GM12878 (cell line): ENCODE measurements at regions not wholly inside any gene's neighbourhood (a gene's known extent, or its start where the extent isn't known, plus 50 kb on each side); places are given as distances from the start of the nearest gene placed in this dataset.

Experiments used
- ATAC-seq: fragments of 200-7000 bp; cut with Tn5 transposase; 3 replicates; pipeline ENCODE4 v1.9.1; 2020; ENCODE audit warnings: mild to moderate bottlenecking, moderate library complexity
- BruUV-seq: library from RNA; stranded (reverse); fragments of 400-500 nt; replicated peaks from 2 replicates; lab custom pipeline; 2021; lab: Mats Ljungman, UMichigan
- CTCF ChIA-PET: fragments of 300-600 bp; sonication (Branson Sonifier 250); formaldehyde crosslinking; extraction: SDS; loops from one replicate; lab custom pipeline; 2021; ENCODE audit warnings: inconsistent platforms; lab: Yijun Ruan, JAX
- POLR2A ChIA-PET: fragments of 350-600 bp; formaldehyde crosslinking; extraction: SDS; loops from one replicate; lab custom pipeline; 2021; ENCODE audit warnings: inconsistent platforms; lab: Charles Lee
- RAD21 ChIA-PET: fragments of 300-600 bp; sonication (Branson Sonifier 250); formaldehyde crosslinking; loops from one replicate; lab custom pipeline; 2023; ENCODE audit warnings: antibody characterized with exemption; ENCODE audit not compliant: unreplicated experiment; lab: Charles Lee
- SMC1A ChIA-PET: fragments of 300-600 bp; sonication (Branson Sonifier 250); formaldehyde crosslinking; loops from one replicate; lab custom pipeline; 2023; ENCODE audit not compliant: unreplicated experiment, uncharacterized antibody; lab: Charles Lee
- DNase-seq: peaks from one replicate; pipeline ENCODE4 v3.0.0-alpha.2; 2011; ENCODE audit warnings: low read depth, low spot score
- FAIRE-seq: peaks from 3 replicates; lab custom pipeline; 2011; peaks lifted over from hg19 to GRCh38; lab: Jason Lieb, UNC
- H2AFZ ChIP-seq: 2 replicates; pipeline ENCODE4 v1.6.0; 2011; ENCODE audit warnings: low read depth, low read length, control low read depth; ENCODE audit not compliant: control insufficient read depth
- H3K27ac ChIP-seq: 2 replicates; pipeline ENCODE4 v1.5.1; 2011; ENCODE audit warnings: control low read depth; ENCODE audit not compliant: control insufficient read depth, insufficient read depth
- H3K27me3 ChIP-seq, 2 experiments: replicated peaks in 1 of 2; 2 replicates each; pipeline versions ENCODE4 v1.6.0 to v1.6.1; 2011; ENCODE audit warnings: low read length in 1 of 2; ENCODE audit not compliant: control insufficient read depth in 2 of 2, insufficient read depth in 2 of 2
- H3K36me3 ChIP-seq, 2 experiments: 2 replicates each; pipeline ENCODE4 v1.5.1; 2011; ENCODE audit warnings: low read length in 1 of 2; ENCODE audit not compliant: control insufficient read depth in 2 of 2, insufficient read depth in 2 of 2
- H3K4me1 ChIP-seq: 2 replicates; pipeline ENCODE4 v1.6.1; 2011; ENCODE audit warnings: mild to moderate bottlenecking, low read length, moderate library complexity, mixed read lengths; ENCODE audit not compliant: control insufficient read depth, insufficient read depth
- H3K4me2 ChIP-seq: 2 replicates; pipeline ENCODE4 v1.6.0; 2011; ENCODE audit warnings: control low read depth; ENCODE audit not compliant: control insufficient read depth, insufficient read depth
- H3K4me3 ChIP-seq: fragments of 200-600 bp; sonication (generic); 2 replicates; pipeline ENCODE4 v1.5.1; 2016
- H3K79me2 ChIP-seq: 2 replicates; pipeline ENCODE4 v1.6.0; 2011; ENCODE audit warnings: low read length; ENCODE audit not compliant: control insufficient read depth, insufficient read depth
- H3K9ac ChIP-seq: 2 replicates; pipeline ENCODE4 v1.8.0; 2011; ENCODE audit warnings: low read length, control low read depth, mixed read lengths; ENCODE audit not compliant: control insufficient read depth, insufficient read depth
- H3K9me3 ChIP-seq: replicated peaks from 3 replicates; pipeline ENCODE4 v1.5.1; 2011; ENCODE audit warnings: mild to moderate bottlenecking, low read length; ENCODE audit not compliant: control insufficient read depth, insufficient read depth
- H4K20me1 ChIP-seq: 2 replicates; pipeline ENCODE4 v1.6.0; 2011; ENCODE audit not compliant: control insufficient read depth, insufficient read depth
- ATF3 ChIP-seq: IDR thresholded peaks from 2 replicates; pipeline ENCODE4 v1.6.1; 2011; ENCODE audit warnings: low read depth, mild to moderate bottlenecking, low read length, moderate library complexity, borderline replicate concordance; ENCODE audit errors: extremely low read depth
- BACH1 ChIP-seq: fragments of 450-650 bp; IDR thresholded peaks from 2 replicates; pipeline ENCODE4 v1.6.1; 2017; ENCODE audit warnings: mild to moderate bottlenecking, borderline replicate concordance
- BCLAF1 ChIP-seq: fragments of 450-650 bp; IDR thresholded peaks from 2 replicates; pipeline ENCODE4 v1.6.1; 2017; ENCODE audit warnings: antibody characterized with exemption, mild to moderate bottlenecking, moderate library complexity
- BMI1 ChIP-seq: fragments of 450-650 bp; IDR thresholded peaks from 2 replicates; pipeline ENCODE4 v1.6.1; 2016; ENCODE audit warnings: mild to moderate bottlenecking, moderate library complexity, borderline replicate concordance
- E2F8 ChIP-seq: fragments of 450-650 bp; IDR thresholded peaks from 2 replicates; pipeline ENCODE4 v1.6.1; 2018; ENCODE audit warnings: mild to moderate bottlenecking, low read depth, moderate library complexity; ENCODE audit not compliant: partially characterized antibody
- EED ChIP-seq: sonication (generic); IDR thresholded peaks from 2 replicates; pipeline ENCODE4 v1.6.1; 2016; ENCODE audit warnings: antibody characterized with exemption, low read depth
- ESRRA ChIP-seq: IDR thresholded peaks from 2 replicates; pipeline ENCODE4 v1.6.1; 2012; ENCODE audit warnings: mild to moderate bottlenecking, low read length, improper control_type of control experiment
- FOS ChIP-seq: IDR thresholded peaks from 3 replicates; pipeline ENCODE4 v1.6.1; 2011; ENCODE audit warnings: borderline replicate concordance; ENCODE audit not compliant: insufficient read length; ENCODE audit errors: extremely low read depth
- HDGF ChIP-seq: fragments of 450-650 bp; IDR thresholded peaks from 2 replicates; pipeline ENCODE4 v1.6.1; 2016; ENCODE audit warnings: antibody characterized with exemption
- IKZF1 ChIP-seq: fragments of 450-650 bp; conservative IDR thresholded peaks from 2 replicates; pipeline ENCODE4 v1.6.1; 2017; ENCODE audit warnings: antibody characterized with exemption, mild to moderate bottlenecking
- MEF2B ChIP-seq: fragments of 450-650 bp; IDR thresholded peaks from 2 replicates; pipeline ENCODE4 v1.6.1; 2018; ENCODE audit warnings: mild to moderate bottlenecking, moderate library complexity; ENCODE audit not compliant: partially characterized antibody, poor library complexity, severe bottlenecking
- MYB ChIP-seq: fragments of 150-350 bp; IDR thresholded peaks from 2 replicates; pipeline ENCODE4 v1.6.1; 2014; ENCODE audit warnings: mild to moderate bottlenecking, low read depth, low read length, borderline replicate concordance
- NBN ChIP-seq: fragments of 450-650 bp; IDR thresholded peaks from 2 replicates; pipeline ENCODE4 v1.6.1; 2016
- POLR2A ChIP-seq: IDR thresholded peaks from 2 replicates; pipeline ENCODE4 v1.6.1; 2011; ENCODE audit warnings: low read depth, mild to moderate bottlenecking, low read length
- POU2F2 ChIP-seq: IDR thresholded peaks from 3 replicates; pipeline ENCODE4 v1.6.1; 2011; ENCODE audit warnings: low read depth, mild to moderate bottlenecking, low read length, borderline replicate concordance
- RELA ChIP-seq: fragments of 450-650 bp; IDR thresholded peaks from 2 replicates; pipeline ENCODE4 v1.8.0; 2014; ENCODE audit warnings: borderline replicate concordance; ENCODE audit not compliant: partially characterized antibody
- SMC3 ChIP-seq: IDR thresholded peaks from 2 replicates; pipeline ENCODE4 v1.6.1; 2011; ENCODE audit warnings: low read length, improper control_type of control experiment, borderline replicate concordance
- SUPT20H ChIP-seq: IDR thresholded peaks from 2 replicates; pipeline ENCODE4 v1.6.1; 2011; ENCODE audit warnings: low read depth, mild to moderate bottlenecking, low read length, moderate library complexity, borderline replicate concordance; ENCODE audit not compliant: control insufficient read depth
- WGBS: methylation state at CpG from one replicate; pipeline ENCODE4 v1.1.6; 2016; ENCODE audit warnings: low lambda C conversion rate; ENCODE audit not compliant: insufficient replicate concordance, insufficient coverage; ENCODE audit errors: missing lambda C conversion rate; 5-methylcytosine and 5-hydroxymethylcytosine counted together
- in situ Hi-C: fragments of 300-500 bp; cut with MboI; formaldehyde crosslinking; loops from 9 replicates; pipeline ENCODE4 v1.14.3; 2018; ENCODE audit warnings: mixed read lengths
- intact Hi-C: fragments of 100-400 bp; cut with micrococcal nuclease; formaldehyde crosslinking; loops from one replicate; pipeline ENCODE4 v1.14.2; 2022; ENCODE audit not compliant: unreplicated experiment

GRCh38 chr12:131572626-131573025, 138.3 kb upstream of the SFSWAP start (continued):
- no peak for TF ChIP-seq E2F8
- no peak for TF ChIP-seq ESRRA
- TF ChIP-seq EED: no peak

- Histone ChIP-seq H3K27me3 (no peaks in the 10 kb centered on the region; a peak in 1 of 4 replicates), H3K27ac (no peak overlapping the region), H2AFZ (no peak overlapping the region), H3K79me2 (no peaks in the 10 kb centered on the region), H3K4me3 (no peak overlapping the region), H3K36me3 (no peaks in the 10 kb centered on the region), H3K9ac (no peak overlapping the region), H3K4me2 (no peak overlapping the region), H3K4me1 (no peaks in the 10 kb centered on the region), H3K9me3 (no peaks in the 10 kb centered on the region), H4K20me1 (no peaks in the 10 kb centered on the region; the same call in 1 of the 2 replicates)
- FAIRE-seq: no peak
- ChIA-PET CTCF (no interaction called here), SMC1A (interaction anchor here (0.8 kb wide), 1 partner anchor 14 kb away, joined by 3 read pairs; no protein-coding TSS in a partner anchor), POLR2A (no interaction called here), RAD21 (no interaction called here)
- ATAC-seq: no peak
- DNase-seq: no peak
- intact Hi-C loops (no loop called here), in situ Hi-C loops (no loop called here)
- 46% methylated on average over 26 of the region's 26 CpGs for WGBS
- BruUV-seq: no TSS peak
- no peak for TF ChIP-seq POU2F2
- TF ChIP-seq POLR2A: no peak
- TF ChIP-seq FOS: no peak
- no peak for TF ChIP-seq IKZF1
- TF ChIP-seq MEF2B: no peak
- no peak for TF ChIP-seq HDGF
- no peak for TF ChIP-seq BACH1
- TF ChIP-seq ATF3: no peak
- TF ChIP-seq SUPT20H: no peak
- TF ChIP-seq MYB: no peak
- TF ChIP-seq BCLAF1: no peak
- TF ChIP-seq NBN: no peak
- no peak for TF ChIP-seq BMI1
- TF ChIP-seq SMC3: no peak
- TF ChIP-seq RELA: no peak
Measured at GRCh38 chr12:131573631-131574394, 137.1 kb upstream of the SFSWAP start.
